Pulmonary artery endothelial cell (primary cell): ENCODE measurements at regions not wholly inside any gene's neighbourhood (a gene's known extent, or its start where the extent isn't known, plus 50 kb on each side); places are given as distances from the start of the nearest gene placed in this dataset.
A peak's percentile ranks its signal among the peaks of the same experiment; 100 is the strongest.

Source experiments
- DNase-seq: peaks from one replicate; pipeline ENCODE4 v3.0.0-alpha.2; 2011; ENCODE audit warnings: low read depth, low spot score

- DNase-seq = peak; percentile 56
Measured at GRCh38 chr10:29757551-29758297, 123.0 kb upstream of the SVIL start.

GRCh38 chr10:29756451-29756850 lies 121.7 kb upstream of the SVIL start:
- DNase-seq = no peak

DNA sequence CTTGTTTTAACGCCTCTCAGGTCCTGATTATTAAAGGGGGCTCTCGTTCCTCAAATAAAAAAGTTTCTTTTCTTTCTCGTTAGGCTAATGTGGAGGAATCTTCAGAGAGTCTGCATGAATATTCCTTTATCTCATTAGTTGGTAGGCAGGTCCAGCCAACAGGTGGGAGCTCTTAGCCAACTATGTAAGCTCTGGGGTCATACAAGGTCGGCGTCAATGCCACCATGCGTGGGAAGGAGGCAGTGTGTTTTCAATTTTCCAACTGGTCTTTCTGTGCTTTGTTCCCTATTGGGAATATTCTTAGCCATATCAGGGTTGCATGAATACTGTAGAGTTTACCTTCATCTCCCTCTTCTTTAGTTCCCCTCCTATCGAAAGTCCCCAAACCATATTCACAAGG lies 118.5 kb upstream of the SVIL start:
- DNase-seq = no peak

DNA sequence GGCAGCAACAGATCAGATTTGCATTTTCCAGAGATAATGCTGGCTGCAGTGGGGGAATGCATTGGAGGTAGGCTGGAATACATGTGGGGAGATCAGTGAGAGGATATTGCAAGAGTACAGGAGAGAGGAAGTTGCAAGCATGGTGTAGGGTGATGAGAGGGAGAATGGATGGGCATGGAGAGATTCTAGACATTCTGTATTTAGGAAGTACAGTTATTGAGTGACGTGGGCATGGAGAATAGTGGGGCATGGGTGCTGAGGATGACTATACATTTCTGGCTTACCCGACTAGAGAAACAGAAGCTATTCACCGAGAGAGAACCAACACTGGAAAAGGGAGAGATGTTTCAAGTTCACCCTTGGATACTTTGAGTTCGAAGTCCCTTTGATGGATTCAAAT lies 116.9 kb upstream of the SVIL start:
- DNase-seq = no peak

DNA sequence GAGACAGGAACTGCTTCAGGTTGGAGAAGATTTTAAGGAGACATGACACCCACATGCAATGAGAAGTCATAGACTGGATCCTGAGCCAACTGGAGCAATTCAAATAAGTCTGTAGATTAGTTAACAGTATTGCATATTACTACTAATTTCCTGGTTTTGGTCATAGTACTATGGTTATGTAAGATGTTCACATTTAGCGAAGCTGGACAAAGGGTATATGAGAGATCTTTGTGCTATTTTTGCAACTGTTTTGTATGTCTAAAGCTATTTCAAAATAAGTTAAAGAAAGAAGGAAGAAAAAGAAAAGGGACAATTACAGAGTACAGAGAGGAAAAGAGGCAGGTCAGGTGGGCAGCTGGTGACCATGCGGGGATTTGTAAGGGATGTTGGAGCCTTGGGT lies 116.5 kb upstream of the SVIL start:
- no peak for DNase-seq

DNA sequence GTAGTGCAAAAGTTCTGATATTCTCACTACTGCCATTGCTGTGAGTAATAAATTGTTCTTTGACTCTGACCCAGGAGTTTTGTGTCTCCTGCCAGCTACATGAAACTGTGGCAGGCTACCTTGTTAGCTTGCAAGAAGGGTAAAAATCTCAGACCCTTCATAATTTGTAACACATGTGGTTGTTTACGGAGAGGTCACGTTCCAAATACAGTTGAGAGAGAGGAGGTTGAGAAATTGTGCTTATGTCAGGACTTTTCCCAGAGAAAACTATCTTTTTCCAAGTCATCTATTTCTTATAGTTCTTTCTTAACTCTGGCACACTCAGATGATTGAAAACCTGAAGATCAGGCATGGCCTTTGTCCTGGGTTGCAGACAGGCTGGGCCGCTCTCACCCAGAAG lies 114.4 kb upstream of the SVIL start:
- DNase-seq = no peak

- DNase-seq = no peak
Measured at GRCh38 chr10:29748109-29748650, 113.4 kb upstream of the SVIL start.

DNA sequence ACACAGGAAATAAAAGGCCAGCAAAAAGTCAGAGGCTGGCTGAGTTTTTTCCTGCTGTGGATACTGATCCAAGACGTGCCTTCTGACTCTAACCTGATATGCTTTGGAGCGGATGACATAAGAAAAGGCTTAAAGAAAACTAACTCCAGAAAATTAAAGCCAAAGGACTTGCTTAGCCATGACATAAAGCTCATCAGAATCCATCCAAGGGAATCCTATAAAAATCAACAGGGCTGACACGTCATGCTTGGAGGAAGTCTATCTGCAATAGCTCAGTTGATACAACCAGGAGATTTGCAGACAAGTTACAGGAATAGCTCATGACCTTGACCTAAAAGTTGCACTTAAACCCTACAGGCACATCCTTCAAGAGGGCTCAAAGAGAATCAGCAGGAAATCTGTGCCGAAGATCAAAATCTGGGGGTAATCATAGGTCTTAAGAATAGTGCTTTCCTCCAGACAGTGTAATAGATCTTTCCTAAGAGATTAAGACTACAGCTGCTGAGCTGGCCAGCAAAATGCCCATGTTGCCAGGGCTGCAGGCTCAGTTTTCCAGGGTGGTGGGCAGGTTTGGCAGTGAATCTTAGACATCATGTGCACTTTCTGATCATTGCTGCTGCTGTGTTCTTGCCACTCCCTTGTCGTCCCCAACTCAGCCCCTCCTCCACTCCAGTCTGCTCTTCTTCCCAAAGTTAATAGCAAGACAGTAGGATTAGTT lies 111.5 kb upstream of the SVIL start:
- DNase-seq = peak; percentile 80

DNA sequence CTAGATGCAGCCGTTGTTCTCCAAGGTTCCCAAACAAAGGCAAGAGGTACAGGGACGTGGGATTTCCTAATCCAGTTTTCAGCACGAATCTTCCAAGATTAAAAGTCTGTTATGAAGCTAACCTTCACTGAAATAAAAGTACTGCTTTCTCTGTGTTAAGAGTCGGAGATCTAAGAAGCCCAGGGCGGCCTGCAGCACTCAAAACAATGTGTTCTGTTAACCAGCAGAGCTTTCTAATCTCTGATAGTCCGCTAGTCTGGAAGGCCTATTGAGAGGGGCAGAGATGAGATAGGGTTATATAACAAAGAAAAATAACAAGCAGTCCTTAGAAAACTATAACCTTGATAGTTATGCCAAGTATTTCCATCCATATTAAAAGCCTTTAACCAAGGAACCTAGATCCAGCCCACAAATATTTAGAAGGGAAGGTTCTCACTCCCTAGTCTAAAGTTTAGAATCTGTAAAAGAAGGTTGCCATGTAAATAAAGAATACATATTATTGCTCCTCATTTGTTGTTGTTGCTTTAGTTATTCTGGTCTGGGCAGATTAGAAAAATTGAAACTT lies 106.3 kb upstream of the SVIL start:
- no peak for DNase-seq

DNA sequence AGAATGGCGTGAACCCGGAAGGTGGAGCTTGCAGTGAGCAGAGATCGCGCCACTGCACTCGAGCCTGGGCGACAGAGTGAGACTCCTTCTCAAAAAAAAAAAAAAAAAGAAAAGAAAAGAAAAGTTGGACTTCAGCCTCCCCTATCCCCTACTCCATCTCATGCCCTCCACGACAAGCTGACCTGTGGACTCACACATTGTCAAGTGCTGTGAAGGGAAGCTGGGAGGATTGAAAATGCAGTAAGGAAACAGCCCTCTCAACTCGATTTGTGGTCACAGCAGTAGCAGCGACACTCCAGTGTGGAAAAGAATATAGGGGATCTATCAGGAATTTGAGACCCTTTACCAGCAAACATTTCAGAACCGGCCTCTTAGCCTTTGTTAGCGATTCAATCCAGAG lies 103.6 kb upstream of the SVIL start:
- no peak for DNase-seq

DNA sequence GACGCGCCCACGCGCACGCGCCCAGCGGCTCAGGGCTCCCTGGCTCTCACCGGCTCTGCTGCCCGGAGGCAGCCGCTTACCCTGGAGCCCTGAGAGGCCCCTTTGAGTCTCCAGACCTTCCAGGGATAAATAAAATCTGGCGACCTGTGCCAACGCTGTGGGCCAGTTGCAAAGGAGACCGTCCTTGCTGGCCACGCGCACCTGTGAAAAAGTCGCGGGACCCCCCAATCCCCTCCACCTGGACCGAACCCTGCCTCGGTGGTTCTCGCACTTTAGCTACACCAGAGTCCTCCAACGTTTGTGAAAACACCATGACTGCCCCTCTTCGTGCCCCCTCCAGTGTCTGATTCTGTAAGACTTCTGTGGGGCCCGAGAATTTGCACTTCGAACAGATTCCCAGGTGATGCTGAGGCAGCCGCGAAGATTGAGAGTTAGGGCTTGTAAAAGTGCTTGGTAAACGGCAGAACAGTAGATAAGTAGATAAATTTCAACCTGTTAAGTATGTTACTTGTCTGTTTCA lies 102.4 kb upstream of the SVIL start:
- no peak for DNase-seq

GRCh38 chr10:29736366-29737073 lies 101.7 kb upstream of the SVIL start:
- DNase-seq = no peak

DNA sequence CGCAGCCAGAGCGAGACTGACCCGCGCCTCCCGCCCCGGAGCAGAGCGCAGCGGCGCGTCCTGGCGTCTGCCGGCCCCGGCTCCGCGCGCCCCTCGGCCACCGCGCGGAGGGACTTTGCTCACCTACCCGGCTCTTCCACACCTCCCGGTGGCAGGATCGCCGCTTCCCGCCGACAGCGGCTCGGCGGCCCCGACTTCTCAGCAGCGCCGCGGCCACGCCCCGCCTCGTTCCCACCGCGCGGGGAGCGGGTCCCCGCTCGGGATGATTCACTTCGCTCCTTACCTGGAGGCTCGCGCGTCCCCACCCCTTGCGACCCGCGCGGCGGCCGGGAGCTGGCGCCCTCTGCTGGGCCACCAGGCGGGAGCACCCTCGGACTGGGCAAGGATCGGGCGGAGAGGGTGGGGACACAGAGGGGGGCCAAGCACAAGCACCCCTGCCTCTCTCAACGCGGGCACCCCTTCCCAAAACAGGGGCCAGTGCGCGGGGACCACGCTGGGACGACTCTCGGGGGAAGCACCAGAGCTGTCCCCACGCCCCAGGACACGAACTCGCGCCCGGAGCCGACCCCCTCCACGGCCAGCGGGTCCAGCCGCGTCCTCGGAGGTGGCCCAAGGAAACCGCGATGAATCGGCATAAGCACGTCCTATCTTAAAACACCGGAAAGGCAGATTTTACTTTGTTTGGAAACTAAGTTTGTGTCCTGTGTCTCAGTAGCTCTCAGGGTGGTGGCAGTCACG lies 101.0 kb upstream of the SVIL start:
- DNase-seq = no peak

DNA sequence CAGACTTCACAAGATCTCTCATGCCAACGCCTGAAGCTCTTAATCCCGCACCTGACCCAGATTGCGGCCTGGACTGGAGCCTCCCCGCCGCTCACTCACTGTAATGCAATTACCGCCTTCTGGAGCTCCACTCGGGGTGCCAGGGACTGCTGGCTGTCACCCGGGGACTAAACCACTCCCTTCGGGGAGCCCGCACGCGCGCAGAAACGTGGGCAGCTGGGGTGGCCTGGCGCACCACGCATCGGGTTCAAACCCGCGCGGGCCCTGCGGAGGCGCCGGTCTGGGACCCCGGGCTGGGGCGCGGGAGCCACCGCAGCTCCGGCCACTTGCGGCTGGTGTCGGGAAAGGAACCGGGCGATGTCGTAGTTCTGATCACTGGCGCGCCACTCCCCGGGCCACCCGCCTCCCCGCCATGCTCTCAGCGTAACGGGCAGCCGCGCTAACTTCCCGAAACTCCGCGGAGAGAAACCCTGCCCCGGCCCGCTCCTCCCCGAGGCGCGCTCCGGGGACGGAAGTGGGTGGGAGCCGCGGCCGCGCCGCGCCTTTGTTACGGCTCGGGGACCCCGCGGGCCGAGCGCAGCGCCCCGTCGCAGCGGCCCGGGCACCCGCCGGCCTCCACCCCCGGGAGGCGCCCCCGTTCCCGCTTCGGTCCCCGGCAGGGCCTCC lies 100.3 kb upstream of the SVIL start:
- DNase-seq = no peak

DNA sequence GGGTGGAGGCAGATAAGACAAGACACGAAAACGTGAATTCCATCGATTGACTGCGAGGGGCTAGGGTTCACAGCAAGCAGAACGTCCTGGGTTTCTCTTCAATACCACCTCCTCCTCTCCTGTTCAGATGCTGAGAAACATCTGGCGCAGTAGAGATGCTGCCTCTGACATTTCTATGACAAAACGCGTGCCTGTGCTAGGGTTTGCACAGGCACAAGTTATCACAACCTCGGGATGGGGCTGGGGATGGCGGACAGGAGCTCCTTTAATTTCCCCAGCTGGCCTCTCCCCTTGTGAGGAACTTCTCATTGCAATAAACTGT lies 99.8 kb upstream of the SVIL start:
- no peak for DNase-seq

DNA sequence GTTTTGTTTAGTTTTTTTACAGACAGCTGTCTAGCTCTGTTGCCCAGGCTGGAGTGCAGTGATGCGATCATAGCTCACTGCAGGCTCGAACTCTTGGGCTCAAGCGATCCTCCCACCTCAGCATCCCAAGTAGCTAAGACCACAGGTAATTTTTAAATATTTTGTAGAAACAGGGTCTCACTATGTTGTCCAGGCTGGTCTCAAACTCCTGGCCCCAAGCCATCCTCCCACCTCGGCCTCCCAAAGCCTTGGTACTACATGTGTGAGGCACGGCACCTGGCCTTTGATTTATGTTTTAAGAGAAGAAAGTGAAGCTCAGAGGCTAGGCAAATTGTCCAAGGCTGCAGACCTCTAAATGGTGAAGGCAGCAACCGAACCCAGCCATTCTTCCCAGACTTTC lies 98.6 kb upstream of the SVIL start:
- no peak for DNase-seq

DNA sequence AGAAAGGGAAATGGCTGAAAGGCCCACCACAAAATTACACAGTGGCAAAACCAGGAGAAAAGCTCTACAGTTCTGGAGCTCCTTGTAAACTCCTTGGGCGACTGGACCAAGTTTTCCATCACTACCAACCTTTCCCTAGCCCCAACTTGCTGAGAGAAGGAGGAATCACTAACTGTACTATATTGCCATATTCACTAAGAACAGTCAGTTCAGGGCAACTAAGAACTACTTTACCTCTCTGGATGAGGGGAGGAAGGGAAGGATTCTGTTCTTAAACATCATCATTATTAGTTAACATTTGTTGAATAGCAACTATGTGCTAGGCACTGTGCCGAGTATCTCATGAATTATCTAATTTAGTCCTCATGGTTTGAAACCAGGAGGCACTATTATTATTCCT lies 98.1 kb upstream of the SVIL start:
- no peak for DNase-seq

DNA sequence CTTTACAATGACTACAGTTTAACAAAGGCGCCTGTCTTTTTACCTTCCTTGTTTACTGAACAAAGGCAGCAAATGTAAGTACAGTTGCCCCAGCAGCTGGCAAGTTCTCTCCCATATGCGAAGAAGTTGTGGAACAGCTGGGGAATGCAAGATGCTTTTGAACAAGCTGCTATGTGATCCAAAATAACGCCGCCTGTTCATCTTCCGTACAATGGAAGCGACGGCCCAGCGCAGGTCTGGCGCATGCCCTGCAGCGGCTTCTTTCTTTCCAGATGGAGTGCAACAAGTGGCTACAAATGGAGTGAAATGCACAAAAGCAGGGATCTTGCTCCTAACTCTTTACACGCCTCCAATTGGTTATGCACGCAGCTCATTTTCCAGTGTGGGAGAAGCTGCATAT lies 97.0 kb upstream of the SVIL start:
- no peak for DNase-seq

DNA sequence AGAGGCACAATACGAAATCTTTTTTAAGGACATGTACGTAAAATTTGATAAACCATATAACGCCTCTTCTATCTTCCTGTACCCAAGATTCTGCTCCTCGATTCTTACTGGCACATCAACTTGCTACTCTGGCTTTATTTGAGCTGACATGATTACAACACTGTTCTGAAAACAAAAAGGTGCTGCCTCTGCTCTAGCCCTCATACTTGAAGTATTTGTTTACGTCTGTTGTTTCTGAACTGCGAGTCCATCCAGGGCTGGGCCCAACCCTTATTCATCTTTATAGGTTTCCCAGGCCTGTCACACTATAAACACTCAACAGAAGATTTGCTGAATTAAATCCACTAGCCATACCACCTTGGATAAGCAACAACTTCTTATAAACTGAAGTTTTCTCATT lies 96.2 kb upstream of the SVIL start:
- DNase-seq = no peak

DNA sequence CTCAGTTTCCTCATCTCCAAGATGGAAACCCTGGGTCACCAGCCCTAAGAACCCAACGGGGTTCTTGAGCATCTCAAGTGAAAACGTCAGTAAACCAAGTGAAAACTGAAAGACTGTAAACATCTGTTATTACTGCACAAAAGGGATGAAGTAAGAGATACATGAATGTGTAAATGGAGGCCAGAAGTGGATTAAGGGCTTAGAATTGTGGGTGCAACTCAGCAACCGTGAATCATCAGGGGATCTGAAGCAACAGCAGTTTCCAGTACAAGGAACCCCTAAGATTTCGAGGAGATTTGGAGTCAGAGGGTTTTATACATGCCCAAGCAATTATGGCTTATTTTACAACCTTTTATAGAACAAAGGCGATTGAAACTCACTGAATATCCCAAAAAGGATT lies 95.7 kb upstream of the SVIL start:
- no peak for DNase-seq
